PC-9 (cell line): ENCODE measurements at regions not wholly inside any gene's neighbourhood (a gene's known extent, or its start where the extent isn't known, plus 50 kb on each side); places are given as distances from the start of the nearest gene placed in this dataset.

ENCODE experiments used
- BruUV-seq: library from RNA; stranded (reverse); fragments of 400-500 nt; replicated peaks from 2 replicates; lab custom pipeline; 2021; lab: Mats Ljungman, UMichigan
- CTCF ChIA-PET: fragments of 300-600 bp; sonication (Branson Sonifier 250); formaldehyde crosslinking; loops from one replicate; lab custom pipeline; 2022; ENCODE audit warnings: antibody characterized with exemption; lab: Charles Lee
- POLR2A ChIA-PET: fragments of 300-600 bp; sonication (Branson Sonifier 250); formaldehyde crosslinking; loops from one replicate; lab custom pipeline; 2022; ENCODE audit warnings: antibody characterized with exemption; ENCODE audit not compliant: unreplicated experiment; lab: Charles Lee
- DNase-seq, 2 experiments: peaks; one replicate each; pipeline versions ENCODE4 v3.0.0 to v3.0.0-alpha.2; 2015 to 2022; ENCODE audit warnings: mixed read lengths in 1 of 2
- H2AFZ ChIP-seq: fragments of 200-600 bp; sonication (generic); 2 replicates; pipeline ENCODE4 v1.8.1; 2017; ENCODE audit warnings: antibody characterized with exemption
- H3F3A ChIP-seq: fragments of 200-600 bp; sonication (generic); 2 replicates; pipeline ENCODE4 v1.8.1; 2017; ENCODE audit warnings: antibody characterized with exemption, mild to moderate bottlenecking, low read depth; ENCODE audit not compliant: insufficient read depth
- H3K27ac ChIP-seq: fragments of 200-600 bp; sonication (generic); 2 replicates; pipeline ENCODE4 v1.6.1; 2016; ENCODE audit warnings: mixed run types
- H3K27me3 ChIP-seq: fragments of 200-600 bp; sonication (generic); 2 replicates; pipeline ENCODE4 v1.6.1; 2016; ENCODE audit warnings: low read depth, mixed run types; ENCODE audit not compliant: insufficient read depth
- H3K36me3 ChIP-seq: fragments of 200-600 bp; sonication (generic); 2 replicates; pipeline ENCODE4 v1.6.1; 2016; ENCODE audit warnings: low read depth, mixed run types
- H3K4me1 ChIP-seq: fragments of 200-600 bp; sonication (generic); replicated peaks from 2 replicates; pipeline ENCODE4 v1.6.1; 2016; ENCODE audit warnings: mixed run types; ENCODE audit not compliant: insufficient read depth
- H3K4me2 ChIP-seq: fragments of 200-600 bp; sonication (generic); 2 replicates; pipeline ENCODE4 v1.6.1; 2017; ENCODE audit warnings: mixed run types
- H3K4me3 ChIP-seq: fragments of 200-600 bp; sonication (generic); 2 replicates; pipeline ENCODE4 v1.6.1; 2016; ENCODE audit warnings: mixed run types
- H3K79me2 ChIP-seq: fragments of 200-600 bp; sonication (generic); 2 replicates; pipeline ENCODE4 v1.6.1; 2017; ENCODE audit warnings: low read depth, mixed run types
- H3K9me2 ChIP-seq: fragments of 200-600 bp; sonication (generic); 2 replicates; pipeline ENCODE4 v1.8.1; 2017; ENCODE audit warnings: mild to moderate bottlenecking; ENCODE audit not compliant: insufficient read depth
- H3K9me3 ChIP-seq: fragments of 200-600 bp; sonication (generic); 2 replicates; pipeline ENCODE4 v1.8.1; 2016; ENCODE audit warnings: low read depth; ENCODE audit not compliant: insufficient read depth
- H4K20me1 ChIP-seq: fragments of 200-600 bp; sonication (generic); 2 replicates; pipeline ENCODE4 v1.8.1; 2017; ENCODE audit not compliant: insufficient read depth
- CTCF ChIP-seq: fragments of 200-600 bp; sonication (generic); conservative IDR thresholded peaks from 2 replicates; pipeline ENCODE4 v1.6.1; 2017; ENCODE audit warnings: mixed run types, antibody characterized with exemption, mild to moderate bottlenecking, moderate library complexity
- EZH2 ChIP-seq: fragments of 200-600 bp; sonication (generic); IDR thresholded peaks from 2 replicates; pipeline ENCODE4 v1.8.0; 2017; ENCODE audit warnings: antibody characterized with exemption, low read depth
- intact Hi-C: fragments of 100-400 bp; cut with micrococcal nuclease; formaldehyde crosslinking; loops from one replicate; pipeline ENCODE4 v1.10.0; 2022; ENCODE audit not compliant: unreplicated experiment

GRCh38 chr5:40030661-40031060, 605.9 kb upstream of the DAB2 start:
- H3K9me2 ChIP-seq, result 0 out of 2 replicates have a peak, but pooled peaks cover 3% of the 10 kb centered on the region
- peak in 1 of 2 experiments; percentile 61 for DNase-seq
- intact Hi-C loops, result no loop called here
- POLR2A ChIA-PET, result interaction anchor here (0.6 kb wide), 1 partner anchor 99 kb away, joined by 6 read pairs; no protein-coding TSS in a partner anchor
- H3K36me3 ChIP-seq, result no peaks in the 10 kb centered on the region
- H3K4me3 ChIP-seq, result no peak overlapping the region
- H2AFZ ChIP-seq, result peak overlapping the region; percentile 7; the same call in 1 of the 2 replicates
- no peak overlapping the region for H3K27ac ChIP-seq
- H3F3A ChIP-seq, result no peaks in the 10 kb centered on the region
- no TSS peak for BruUV-seq
- H4K20me1 ChIP-seq, result no peaks in the 10 kb centered on the region
- CTCF ChIA-PET, result no interaction called here
- H3K4me1 ChIP-seq, result peaks cover 8% of the 10 kb centered on the region; the same call in 1 of the 2 replicates
- H3K79me2 ChIP-seq, result no peaks in the 10 kb centered on the region
- no peak for TF ChIP-seq CTCF
- TF ChIP-seq EZH2, result no peak
- no peaks in the 10 kb centered on the region for H3K9me3 ChIP-seq
- no peaks in the 10 kb centered on the region for H3K27me3 ChIP-seq
- H3K4me2 ChIP-seq, result 0 out of 2 replicates have a peak overlapping the region, but pooled peaks have one; percentile 5

DNA sequence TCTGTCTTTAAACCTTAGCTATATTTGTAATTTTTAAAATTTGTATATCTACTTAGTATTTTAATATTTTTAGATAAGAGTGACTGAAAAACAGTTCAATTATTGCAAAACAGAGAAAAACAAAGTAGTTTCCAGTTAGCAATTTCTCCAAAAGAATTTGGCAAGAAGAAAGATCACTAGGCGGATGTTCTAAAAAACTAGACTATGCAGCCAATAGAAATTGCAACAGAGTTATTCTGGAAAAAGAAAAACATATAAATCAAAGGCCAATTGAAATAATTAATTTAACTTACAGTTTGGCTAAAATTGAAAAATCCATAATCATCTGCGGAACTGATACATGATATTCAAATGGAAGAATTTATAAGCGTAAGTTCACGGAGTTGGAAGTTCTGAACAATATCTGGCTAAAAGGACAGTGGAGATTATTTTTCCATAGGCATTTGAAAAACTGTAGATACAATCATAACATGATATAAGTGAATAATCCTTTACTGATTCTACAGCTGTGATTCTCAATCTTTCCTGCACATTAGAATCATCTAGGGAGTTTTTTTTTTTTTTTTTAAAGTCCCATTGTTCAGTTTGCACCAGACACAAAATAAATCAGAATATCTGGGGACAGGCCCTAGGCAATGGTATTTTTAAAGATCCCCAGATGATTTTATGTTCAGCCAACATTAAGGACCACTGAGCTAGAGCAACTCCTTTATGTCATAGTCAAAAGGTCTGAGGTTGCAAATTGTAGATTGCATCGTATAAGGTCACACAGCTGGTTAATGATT, 605.1 kb upstream of the DAB2 start:
- Histone ChIP-seq H4K20me1 (no peaks in the 10 kb centered on the region), H2AFZ (0 out of 2 replicates have a peak overlapping the region, but pooled peaks have one; percentile 7), H3K36me3 (no peaks in the 10 kb centered on the region), H3K4me2 (0 out of 2 replicates have a peak overlapping the region, but pooled peaks have one; percentile 5), H3K9me2 (0 out of 2 replicates have a peak, but pooled peaks cover 3% of the 10 kb centered on the region), H3K9me3 (no peaks in the 10 kb centered on the region), H3K4me1 (peaks cover 8% of the 10 kb centered on the region; the same call in 1 of the 2 replicates), H3K27ac (no peak overlapping the region), H3K27me3 (no peaks in the 10 kb centered on the region), H3K4me3 (no peak overlapping the region), H3K79me2 (no peaks in the 10 kb centered on the region), H3F3A (no peaks in the 10 kb centered on the region)
- intact Hi-C loops, result no loop called here
- no peak for DNase-seq
- no peak for TF ChIP-seq EZH2
- no peak for TF ChIP-seq CTCF
- no TSS peak for BruUV-seq
- POLR2A ChIA-PET, result interaction anchor here (0.6 kb wide), 1 partner anchor 98 kb away, joined by 6 read pairs; no protein-coding TSS in a partner anchor
- CTCF ChIA-PET, result no interaction called here

- ChIA-PET POLR2A (no interaction called here), CTCF (no interaction called here)
- no TSS peak for BruUV-seq
- Histone ChIP-seq H3K79me2 (no peaks in the 10 kb centered on the region), H3K4me1 (peaks cover 8% of the 10 kb centered on the region; the same call in 1 of the 2 replicates), H3K9me3 (no peaks in the 10 kb centered on the region), H3F3A (no peaks in the 10 kb centered on the region), H3K36me3 (no peaks in the 10 kb centered on the region), H3K9me2 (no peaks in the 10 kb centered on the region), H3K27me3 (no peaks in the 10 kb centered on the region), H2AFZ (no peak overlapping the region), H4K20me1 (no peaks in the 10 kb centered on the region), H3K4me3 (no peak overlapping the region), H3K4me2 (no peak overlapping the region), H3K27ac (no peak overlapping the region)
- no peak for DNase-seq
- TF ChIP-seq CTCF, result no peak
- TF ChIP-seq EZH2, result no peak
- intact Hi-C loops, result no loop called here
Measured at GRCh38 chr5:40027400-40027799, 602.6 kb upstream of the DAB2 start.
